ENCODE measurements at regions not wholly inside any gene's neighbourhood (a gene's known extent, or its start where the extent isn't known, plus 50 kb on each side); places are given as distances from the start of the nearest gene placed in this dataset.

GRCh38 chr10:131769571-131770410, 131.0 kb upstream of the PPP2R2D start:
- DNase-seq (ENCODE audit: low spot score in 2 of 2): peak in 1 of 2 donors; percentile 14
- no peak for TF ChIP-seq EP300 (IDR thresholded peaks at IDR 0.05)
- no peak for TF ChIP-seq CTCF (IDR thresholded peaks at IDR 0.05)
- TF ChIP-seq POLR2A (IDR thresholded peaks at IDR 0.05): no peak
- TF ChIP-seq POLR2AphosphoS5 (IDR thresholded peaks at IDR 0.05): no peak
- H3K27me3 ChIP-seq: peaks cover 13% of the 10 kb centered on the region
- H3K9me3 ChIP-seq: no peaks in the 10 kb centered on the region
- no peak overlapping the region for H3K4me3 ChIP-seq
- H3K4me1 ChIP-seq: no peaks in the 10 kb centered on the region
- no peak overlapping the region for H3K27ac ChIP-seq
- no peaks in the 10 kb centered on the region for H3K36me3 ChIP-seq
- WGBS: 81% methylated on average over 17 of the region's 19 CpGs

GRCh38 chr10:131770946-131771633, 129.7 kb upstream of the PPP2R2D start:
- Histone ChIP-seq H3K4me1 (no peaks in the 10 kb centered on the region), H3K36me3 (no peaks in the 10 kb centered on the region), H3K27me3 (peaks cover 19% of the 10 kb centered on the region), H3K4me3 (no peak overlapping the region), H3K9me3 (no peaks in the 10 kb centered on the region), H3K27ac (no peak overlapping the region)
- 100% methylated on average over 1 of the region's 21 CpGs for WGBS
- no peak for DNase-seq (ENCODE audit: low spot score in 2 of 2)
- no peak for TF ChIP-seq EP300 (IDR thresholded peaks at IDR 0.05)
- TF ChIP-seq POLR2AphosphoS5 (IDR thresholded peaks at IDR 0.05): no peak
- TF ChIP-seq POLR2A (IDR thresholded peaks at IDR 0.05): no peak
- TF ChIP-seq CTCF (IDR thresholded peaks at IDR 0.05): no peak

GRCh38 chr10:131771634-131772358, 129.0 kb upstream of the PPP2R2D start:
- Histone ChIP-seq H3K27me3 (peaks cover 19% of the 10 kb centered on the region), H3K4me1 (no peaks in the 10 kb centered on the region), H3K9me3 (peaks cover 4% of the 10 kb centered on the region), H3K36me3 (no peaks in the 10 kb centered on the region), H3K27ac (no peak overlapping the region), H3K4me3 (no peak overlapping the region)
- peak in 1 of 2 donors; percentile 78 for DNase-seq (ENCODE audit: low spot score in 2 of 2)
- WGBS: 80% methylated on average over 14 of the region's 16 CpGs
- TF ChIP-seq EP300 (IDR thresholded peaks at IDR 0.05) (no peak), POLR2AphosphoS5 (IDR thresholded peaks at IDR 0.05) (no peak), POLR2A (IDR thresholded peaks at IDR 0.05) (no peak), CTCF (IDR thresholded peaks at IDR 0.05) (no peak)

GRCh38 chr10:131772441-131772840, 128.4 kb upstream of the PPP2R2D start:
- Histone ChIP-seq H3K9me3 (peaks cover 7% of the 10 kb centered on the region), H3K27me3 (peaks cover 19% of the 10 kb centered on the region), H3K27ac (no peak overlapping the region), H3K36me3 (no peaks in the 10 kb centered on the region), H3K4me1 (no peaks in the 10 kb centered on the region), H3K4me3 (no peak overlapping the region)
- 44% methylated on average over 9 of the region's 9 CpGs for WGBS
- DNase-seq (ENCODE audit: low spot score in 2 of 2): peak in 1 of 2 donors; percentile 16
- TF ChIP-seq POLR2A (IDR thresholded peaks at IDR 0.05) (no peak), EP300 (IDR thresholded peaks at IDR 0.05) (no peak), POLR2AphosphoS5 (IDR thresholded peaks at IDR 0.05) (no peak), CTCF (IDR thresholded peaks at IDR 0.05) (no peak)

All from suprapubic skin (tissue), 4 donors.